DOHH2 (cell line): ENCODE measurements at regions not wholly inside any gene's neighbourhood (a gene's known extent, or its start where the extent isn't known, plus 50 kb on each side); places are given as distances from the start of the nearest gene placed in this dataset.

Source experiments
- H3F3A ChIP-seq: fragments of 200-600 bp; sonication (generic), shearing (Covaris generic); 2 replicates; pipeline ENCODE4 v1.6.0; 2016; ENCODE audit warnings: antibody characterized with exemption, mild to moderate bottlenecking; ENCODE audit not compliant: control insufficient read depth, insufficient read depth
- H3K27ac ChIP-seq: fragments of 200-600 bp; sonication (generic); 2 replicates; pipeline ENCODE4 v1.5.1; 2014; ENCODE audit warnings: low read depth, mild to moderate bottlenecking, low read length, moderate library complexity
- H3K27me3 ChIP-seq: fragments of 200-600 bp; sonication (generic); 2 replicates; pipeline ENCODE4 v1.6.1; 2014; ENCODE audit warnings: mild to moderate bottlenecking, low read length, mixed read lengths; ENCODE audit not compliant: control insufficient read depth
- H3K36me3 ChIP-seq: fragments of 200-600 bp; sonication (generic); 2 replicates; pipeline ENCODE4 v1.6.1; 2014; ENCODE audit warnings: mild to moderate bottlenecking, low read length, moderate library complexity, mixed read lengths; ENCODE audit not compliant: control insufficient read depth
- H3K4me1 ChIP-seq: fragments of 200-600 bp; sonication (generic); 2 replicates; pipeline ENCODE4 v1.6.1; 2014; ENCODE audit warnings: mild to moderate bottlenecking, low read length, mixed read lengths; ENCODE audit not compliant: control insufficient read depth
- H3K4me2 ChIP-seq: fragments of 200-600 bp; sonication (generic); 2 replicates; pipeline ENCODE4 v1.6.0; 2014; ENCODE audit warnings: mild to moderate bottlenecking, low read length, moderate library complexity
- H3K4me3 ChIP-seq: fragments of 200-600 bp; sonication (generic); 2 replicates; pipeline ENCODE4 v1.5.1; 2014; ENCODE audit warnings: mild to moderate bottlenecking, low read length, mixed read lengths
- H3K79me2 ChIP-seq: fragments of 200-600 bp; sonication (generic); 2 replicates; pipeline ENCODE4 v1.6.1; 2014; ENCODE audit warnings: mild to moderate bottlenecking, low read length, mixed read lengths; ENCODE audit not compliant: control insufficient read depth
- H3K9me2 ChIP-seq: fragments of 200-600 bp; sonication (generic); replicated peaks from 2 replicates; pipeline ENCODE4 v1.6.1; 2014; ENCODE audit warnings: mild to moderate bottlenecking, low read length, mixed read lengths; ENCODE audit not compliant: control insufficient read depth
- H3K9me3 ChIP-seq: fragments of 200-600 bp; sonication (generic); 2 replicates; pipeline ENCODE4 v1.6.1; 2014; ENCODE audit warnings: antibody characterized with exemption, low read length, mixed read lengths; ENCODE audit not compliant: control insufficient read depth, insufficient read depth
- H4K20me1 ChIP-seq: fragments of 200-600 bp; sonication (generic); 2 replicates; pipeline ENCODE4 v1.6.0; 2014; ENCODE audit warnings: low read depth, mild to moderate bottlenecking, antibody characterized with exemption, low read length, moderate library complexity; ENCODE audit not compliant: control insufficient read depth, insufficient read depth
- EZH2phosphoT487 ChIP-seq: fragments of 200-600 bp; sonication (generic); IDR thresholded peaks from 2 replicates; pipeline ENCODE4 v1.6.1; 2017; ENCODE audit warnings: borderline replicate concordance, mild to moderate bottlenecking, antibody characterized with exemption, low read length, moderate library complexity, mixed read lengths
- TF ChIP-seq, protein P1 (sequence below): fragments of 200-600 bp; sonication (generic); IDR thresholded peaks from one replicate; pipeline ENCODE4 v1.5.1; 2014; ENCODE audit warnings: antibody characterized with exemption, mild to moderate bottlenecking, low read depth, low read length; ENCODE audit not compliant: poor library complexity, severe bottlenecking

DNA sequence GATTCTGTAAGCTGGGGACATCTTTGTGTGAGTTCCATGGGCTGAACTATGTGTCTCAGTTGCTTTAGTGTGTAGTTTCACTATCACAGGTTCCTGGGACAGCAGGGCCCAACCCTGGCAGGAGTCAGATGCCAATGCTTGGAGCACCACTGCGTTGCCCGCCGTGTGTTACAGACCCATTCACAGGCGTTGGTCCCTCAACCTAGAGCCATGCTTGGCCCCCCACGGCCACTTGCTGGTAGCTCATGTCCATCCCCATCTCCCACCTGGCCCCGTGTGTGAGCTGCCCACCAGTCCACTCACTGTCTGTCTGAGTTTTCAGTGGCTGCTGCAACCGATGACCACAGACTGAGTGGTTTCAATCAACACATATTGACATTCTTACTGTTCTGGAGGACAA is 546.9 kb downstream of the TCERG1L start:
- no peaks in the 10 kb centered on the region for H4K20me1 ChIP-seq
- H3K4me3 ChIP-seq = no peak overlapping the region
- no peaks in the 10 kb centered on the region for H3K4me1 ChIP-seq
- H3K79me2 ChIP-seq = no peaks in the 10 kb centered on the region
- TF ChIP-seq EZH2phosphoT487 = no peak
- TF ChIP-seq, protein P1, sequence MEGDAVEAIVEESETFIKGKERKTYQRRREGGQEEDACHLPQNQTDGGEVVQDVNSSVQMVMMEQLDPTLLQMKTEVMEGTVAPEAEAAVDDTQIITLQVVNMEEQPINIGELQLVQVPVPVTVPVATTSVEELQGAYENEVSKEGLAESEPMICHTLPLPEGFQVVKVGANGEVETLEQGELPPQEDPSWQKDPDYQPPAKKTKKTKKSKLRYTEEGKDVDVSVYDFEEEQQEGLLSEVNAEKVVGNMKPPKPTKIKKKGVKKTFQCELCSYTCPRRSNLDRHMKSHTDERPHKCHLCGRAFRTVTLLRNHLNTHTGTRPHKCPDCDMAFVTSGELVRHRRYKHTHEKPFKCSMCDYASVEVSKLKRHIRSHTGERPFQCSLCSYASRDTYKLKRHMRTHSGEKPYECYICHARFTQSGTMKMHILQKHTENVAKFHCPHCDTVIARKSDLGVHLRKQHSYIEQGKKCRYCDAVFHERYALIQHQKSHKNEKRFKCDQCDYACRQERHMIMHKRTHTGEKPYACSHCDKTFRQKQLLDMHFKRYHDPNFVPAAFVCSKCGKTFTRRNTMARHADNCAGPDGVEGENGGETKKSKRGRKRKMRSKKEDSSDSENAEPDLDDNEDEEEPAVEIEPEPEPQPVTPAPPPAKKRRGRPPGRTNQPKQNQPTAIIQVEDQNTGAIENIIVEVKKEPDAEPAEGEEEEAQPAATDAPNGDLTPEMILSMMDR = no peak
- no peak overlapping the region for H3K27ac ChIP-seq
- no peaks in the 10 kb centered on the region for H3K9me2 ChIP-seq
- H3K4me2 ChIP-seq = no peak overlapping the region
- no peaks in the 10 kb centered on the region for H3K36me3 ChIP-seq
- H3F3A ChIP-seq = no peaks in the 10 kb centered on the region
- H3K27me3 ChIP-seq = no peaks in the 10 kb centered on the region
- no peaks in the 10 kb centered on the region; the same call in 1 of the 2 replicates for H3K9me3 ChIP-seq

DNA sequence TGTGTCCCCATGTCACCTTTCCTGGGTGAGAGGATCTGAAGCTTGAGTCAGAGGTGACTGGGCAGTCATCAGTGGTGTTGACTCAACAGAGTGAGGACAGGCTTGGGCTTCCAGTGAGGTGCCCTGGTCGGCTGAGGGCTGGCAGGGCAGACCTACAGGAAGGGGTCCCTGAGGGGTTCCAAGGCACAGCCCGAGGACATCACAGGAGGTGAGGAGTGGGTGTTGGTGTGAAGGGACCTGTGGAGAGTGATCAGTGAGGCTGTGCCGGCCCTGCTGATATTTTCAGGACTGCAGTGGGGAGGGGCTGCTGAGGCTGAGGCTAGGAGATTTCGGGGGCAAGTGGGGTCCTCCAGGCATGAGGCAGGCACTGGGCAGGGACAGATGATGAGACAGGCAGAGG is 545.5 kb downstream of the TCERG1L start:
- Histone ChIP-seq H3K9me2 (no peaks in the 10 kb centered on the region), H3K27ac (no peak overlapping the region), H3K4me1 (no peaks in the 10 kb centered on the region), H3K9me3 (no peaks in the 10 kb centered on the region; the same call in 1 of the 2 replicates), H3K27me3 (no peaks in the 10 kb centered on the region), H3K79me2 (no peaks in the 10 kb centered on the region), H3F3A (no peaks in the 10 kb centered on the region), H4K20me1 (no peaks in the 10 kb centered on the region), H3K4me3 (no peak overlapping the region), H3K4me2 (no peak overlapping the region), H3K36me3 (no peaks in the 10 kb centered on the region)
- TF ChIP-seq, protein P1 = no peak
- TF ChIP-seq EZH2phosphoT487 = no peak

DNA sequence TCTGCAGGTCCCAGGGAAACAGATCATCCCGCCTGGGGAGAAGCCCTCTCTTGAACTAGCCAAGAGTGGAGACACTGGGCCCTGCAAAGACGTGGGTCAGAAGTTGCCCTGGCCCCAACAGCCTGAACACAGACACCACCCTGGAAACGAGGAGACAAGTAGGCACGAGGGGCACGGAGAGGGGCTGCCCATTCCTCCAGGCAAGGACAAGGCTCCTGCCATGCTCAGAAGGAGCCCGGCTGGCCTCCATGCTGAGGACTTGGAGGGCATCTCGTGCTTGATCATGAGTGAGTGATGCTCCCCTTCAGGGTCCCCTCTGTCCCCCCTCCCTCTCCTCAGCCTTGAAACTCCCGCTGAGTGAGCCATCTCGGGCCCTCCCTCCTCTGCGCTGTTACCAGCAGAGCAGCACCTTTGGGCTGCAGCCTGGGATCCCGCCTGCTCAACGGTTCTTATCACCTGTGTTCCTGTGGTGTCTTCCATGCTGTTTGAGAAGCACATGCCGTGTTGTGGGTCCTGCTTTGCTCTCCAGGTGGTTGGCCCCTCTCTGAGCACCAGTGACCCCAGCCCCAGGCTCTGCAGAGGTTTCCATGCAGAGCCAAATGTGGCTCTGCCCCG is 544.3 kb downstream of the TCERG1L start:
- no peaks in the 10 kb centered on the region for H3F3A ChIP-seq
- H3K9me2 ChIP-seq = no peaks in the 10 kb centered on the region
- TF ChIP-seq, protein P1 = no peak
- TF ChIP-seq EZH2phosphoT487 = no peak
- H3K27ac ChIP-seq = no peak overlapping the region
- no peaks in the 10 kb centered on the region for H3K36me3 ChIP-seq
- no peak overlapping the region for H3K4me2 ChIP-seq
- no peaks in the 10 kb centered on the region for H3K4me1 ChIP-seq
- no peak overlapping the region for H3K4me3 ChIP-seq
- H3K79me2 ChIP-seq = no peaks in the 10 kb centered on the region
- H3K27me3 ChIP-seq = no peaks in the 10 kb centered on the region
- H3K9me3 ChIP-seq = no peaks in the 10 kb centered on the region; the same call in 1 of the 2 replicates
- H4K20me1 ChIP-seq = no peaks in the 10 kb centered on the region
